Transverse colon (tissue), 4 donors: ENCODE measurements at regions not wholly inside any gene's neighbourhood (a gene's known extent, or its start where the extent isn't known, plus 50 kb on each side); places are given as distances from the start of the nearest gene placed in this dataset.

ENCODE experiments used
- DNase-seq: peaks from one replicate; pipeline ENCODE4 v3.0.0-alpha.2; 2019
- H3K27ac ChIP-seq, 4 donors: fragments of 200-600 bp; sonication (generic); 2 replicates each; pipeline ENCODE4 v1.5.1; 2016 to 2018; ENCODE audit warnings: inconsistent platforms in 4 of 4
- H3K27me3 ChIP-seq: fragments of 200-600 bp; sonication (generic); 2 replicates; pipeline ENCODE4 v1.5.1; 2017; ENCODE audit warnings: inconsistent platforms
- H3K36me3 ChIP-seq, 4 donors: fragments of 200-600 bp; sonication (generic); 2 replicates each; pipeline ENCODE4 v1.5.1; 2017 to 2019; ENCODE audit warnings: inconsistent platforms in 4 of 4
- H3K4me1 ChIP-seq, 4 donors: fragments of 200-600 bp; sonication (generic); 2 replicates each; pipeline ENCODE4 v1.5.1; 2017 to 2020; ENCODE audit warnings: inconsistent platforms in 4 of 4
- H3K4me3 ChIP-seq, 4 donors: fragments of 200-600 bp; sonication (generic); 1 replicate in 1 of 4; 2 replicates in 3 of 4; pipeline versions ENCODE4 v1.5.1 to v1.6.1; 2017 to 2019; ENCODE audit warnings: inconsistent platforms in 4 of 4
- H3K9me3 ChIP-seq, 2 donors: fragments of 200-600 bp; sonication (generic); 2 replicates each; pipeline ENCODE4 v1.5.1; 2017 to 2019; ENCODE audit warnings: inconsistent platforms in 2 of 2
- EP300 ChIP-seq: sonication (generic); formaldehyde crosslinking; IDR thresholded peaks from one replicate; pipeline ENCODE4 v1.6.1; 2017; ENCODE audit warnings: antibody characterized with exemption, low read depth
- POLR2A ChIP-seq: fragments of 450-650 bp; IDR thresholded peaks from one replicate; pipeline ENCODE4 v1.6.1; 2016; ENCODE audit warnings: antibody characterized with exemption, mild to moderate bottlenecking, moderate library complexity
- POLR2AphosphoS5 ChIP-seq, 3 donors: sonication (generic); formaldehyde crosslinking; IDR thresholded peaks; one replicate each; pipeline ENCODE4 v1.6.1; 2016; ENCODE audit warnings: antibody characterized with exemption in 3 of 3
- WGBS, 2 donors: methylation state at CpG; one replicate each; pipeline ENCODE4 v1.1.5; 2018; ENCODE audit warnings: low coverage in 1 of 2; 5-methylcytosine and 5-hydroxymethylcytosine counted together
- in situ Hi-C, 4 donors: fragments of 200-750 bp; cut with MboI; loops; one replicate each; pipeline versions ENCODE4 v1.15.0 to v1.15.1; 2017; ENCODE audit warnings: low sequenced_read_pairs in 3 of 4, low pct_ligation_motif_present in 1 of 4, low pct_unique_long_range_greater_than_20kb in 1 of 4
- intact Hi-C: fragments of 100-400 bp; cut with DNase I; formaldehyde crosslinking; loops from one replicate; pipeline ENCODE4 v1.15.1; 2023; ENCODE audit warnings: low total_unique reads
- TF ChIP-seq, protein P1 (sequence below), 5 experiments: fragments of 200-600 bp in 3 of 5; fragments of 450-650 bp in 2 of 5; sonication (generic) in 3 of 5; IDR thresholded peaks; 1 replicate in 2 of 5; 2 replicates in 3 of 5; pipeline ENCODE4 v1.5.1; 2016 to 2017; ENCODE audit warnings: antibody characterized with exemption in 5 of 5, inconsistent platforms in 3 of 5, mild to moderate bottlenecking in 2 of 5, moderate library complexity in 1 of 5

DNA sequence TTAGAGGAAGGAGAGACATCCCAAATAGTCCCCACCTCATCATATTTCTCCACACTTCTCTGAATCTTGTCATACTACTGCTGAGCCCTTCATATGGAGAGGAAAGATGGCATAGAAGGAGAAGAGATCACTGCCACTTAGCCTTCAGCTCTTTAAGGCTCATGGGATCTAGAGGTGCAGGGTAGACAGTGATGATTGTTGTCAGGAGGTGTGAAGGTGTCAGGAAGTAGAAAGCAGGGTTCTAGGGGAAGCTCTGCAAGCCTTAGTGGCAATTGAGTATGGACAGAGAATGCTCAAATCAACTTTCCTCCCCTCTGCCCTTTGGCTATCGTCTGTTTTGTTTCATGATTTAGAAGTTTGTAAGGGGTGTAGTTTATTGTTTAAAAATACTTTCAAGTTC, 505.7 kb downstream of the ZNF608 start:
- Histone ChIP-seq H3K9me3 (peaks cover 8 to 9% of the 10 kb centered on the region in 2 donors), H3K4me3 (no peak overlapping the region), H3K27ac (no peak overlapping the region), H3K36me3 (no peaks in the 10 kb centered on the region), H3K4me1 (no peaks in the 10 kb centered on the region), H3K27me3 (no peaks in the 10 kb centered on the region)
- TF ChIP-seq EP300 (no peak), POLR2A (no peak), POLR2AphosphoS5 (IDR thresholded peaks at IDR 0.05) (no peak)
- TF ChIP-seq, protein P1, sequence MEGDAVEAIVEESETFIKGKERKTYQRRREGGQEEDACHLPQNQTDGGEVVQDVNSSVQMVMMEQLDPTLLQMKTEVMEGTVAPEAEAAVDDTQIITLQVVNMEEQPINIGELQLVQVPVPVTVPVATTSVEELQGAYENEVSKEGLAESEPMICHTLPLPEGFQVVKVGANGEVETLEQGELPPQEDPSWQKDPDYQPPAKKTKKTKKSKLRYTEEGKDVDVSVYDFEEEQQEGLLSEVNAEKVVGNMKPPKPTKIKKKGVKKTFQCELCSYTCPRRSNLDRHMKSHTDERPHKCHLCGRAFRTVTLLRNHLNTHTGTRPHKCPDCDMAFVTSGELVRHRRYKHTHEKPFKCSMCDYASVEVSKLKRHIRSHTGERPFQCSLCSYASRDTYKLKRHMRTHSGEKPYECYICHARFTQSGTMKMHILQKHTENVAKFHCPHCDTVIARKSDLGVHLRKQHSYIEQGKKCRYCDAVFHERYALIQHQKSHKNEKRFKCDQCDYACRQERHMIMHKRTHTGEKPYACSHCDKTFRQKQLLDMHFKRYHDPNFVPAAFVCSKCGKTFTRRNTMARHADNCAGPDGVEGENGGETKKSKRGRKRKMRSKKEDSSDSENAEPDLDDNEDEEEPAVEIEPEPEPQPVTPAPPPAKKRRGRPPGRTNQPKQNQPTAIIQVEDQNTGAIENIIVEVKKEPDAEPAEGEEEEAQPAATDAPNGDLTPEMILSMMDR (IDR thresholded peaks at IDR 0.05): no peak
- intact Hi-C loops: no loop called here
- in situ Hi-C loops: no loop called here
- no peak for DNase-seq
- 80 to 93% methylated on average over 1 of the region's 1 CpG for WGBS, 2 donors

DNA sequence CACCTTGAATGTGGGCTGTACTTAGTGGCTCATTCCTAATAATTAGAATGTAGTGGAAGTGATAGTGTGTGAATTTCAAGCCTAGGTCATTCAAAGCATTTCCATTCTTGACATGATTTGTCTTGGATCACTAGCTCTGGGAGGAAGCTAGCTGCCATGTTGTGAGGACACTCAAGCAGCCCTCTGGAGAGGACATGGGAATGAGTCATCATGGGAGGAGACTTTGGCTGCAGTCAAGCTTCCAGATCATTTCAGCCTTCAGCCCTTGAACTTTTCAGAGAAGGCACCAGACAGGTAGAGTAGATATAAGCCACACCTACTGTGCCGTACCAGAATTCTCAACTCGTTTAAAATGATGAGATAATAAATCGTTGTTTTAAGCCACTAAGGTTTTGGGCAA, 506.9 kb downstream of the ZNF608 start:
- no peak overlapping the region for H3K4me3 ChIP-seq
- H3K9me3 ChIP-seq: peaks cover 0 to under 1% of the 10 kb centered on the region in 2 donors
- intact Hi-C loops: no loop called here
- no peak overlapping the region for H3K27ac ChIP-seq
- no peaks in the 10 kb centered on the region for H3K36me3 ChIP-seq
- no peak for DNase-seq
- no peaks in the 10 kb centered on the region for H3K27me3 ChIP-seq
- WGBS, 2 donors: 98 to 100% methylated on average over 3 of the region's 3 CpGs
- TF ChIP-seq POLR2A: no peak
- no peak for TF ChIP-seq EP300
- TF ChIP-seq, protein P1 (IDR thresholded peaks at IDR 0.05): no peak
- TF ChIP-seq POLR2AphosphoS5 (IDR thresholded peaks at IDR 0.05): no peak
- H3K4me1 ChIP-seq: no peaks in the 10 kb centered on the region
- in situ Hi-C loops: no loop called here

DNA sequence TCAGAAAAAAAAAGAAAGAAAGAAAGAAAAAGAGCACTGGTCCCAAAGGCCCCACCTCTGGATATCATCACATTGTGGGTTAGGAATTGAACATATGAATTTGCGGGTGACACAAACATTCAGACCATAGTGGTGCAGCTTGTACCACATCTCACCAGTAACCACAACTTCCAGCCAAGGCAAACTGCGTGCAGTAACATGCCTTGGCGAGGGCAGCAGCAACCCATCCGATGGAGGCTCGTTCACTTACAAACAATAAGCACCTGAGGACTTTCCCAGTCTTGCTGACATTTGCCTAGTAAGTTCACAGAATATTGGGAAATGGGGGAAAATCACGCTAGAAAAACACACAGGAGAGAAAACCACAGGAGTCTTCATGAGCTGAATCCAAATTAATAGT, 508.1 kb downstream of the ZNF608 start:
- TF ChIP-seq POLR2AphosphoS5 (IDR thresholded peaks at IDR 0.05) (no peak), POLR2A (no peak), EP300 (no peak)
- TF ChIP-seq, protein P1 (IDR thresholded peaks at IDR 0.05): no peak
- H3K9me3 ChIP-seq: no peaks in the 10 kb centered on the region
- H3K36me3 ChIP-seq: no peaks in the 10 kb centered on the region
- H3K27ac ChIP-seq: no peak overlapping the region
- H3K27me3 ChIP-seq: no peaks in the 10 kb centered on the region
- DNase-seq: no peak
- WGBS, 2 donors: 87 to 88% methylated on average over 5 to 6 of the region's 6 CpGs
- in situ Hi-C loops: no loop called here
- H3K4me1 ChIP-seq: no peaks in the 10 kb centered on the region
- no peak overlapping the region for H3K4me3 ChIP-seq
- intact Hi-C loops: no loop called here

DNA sequence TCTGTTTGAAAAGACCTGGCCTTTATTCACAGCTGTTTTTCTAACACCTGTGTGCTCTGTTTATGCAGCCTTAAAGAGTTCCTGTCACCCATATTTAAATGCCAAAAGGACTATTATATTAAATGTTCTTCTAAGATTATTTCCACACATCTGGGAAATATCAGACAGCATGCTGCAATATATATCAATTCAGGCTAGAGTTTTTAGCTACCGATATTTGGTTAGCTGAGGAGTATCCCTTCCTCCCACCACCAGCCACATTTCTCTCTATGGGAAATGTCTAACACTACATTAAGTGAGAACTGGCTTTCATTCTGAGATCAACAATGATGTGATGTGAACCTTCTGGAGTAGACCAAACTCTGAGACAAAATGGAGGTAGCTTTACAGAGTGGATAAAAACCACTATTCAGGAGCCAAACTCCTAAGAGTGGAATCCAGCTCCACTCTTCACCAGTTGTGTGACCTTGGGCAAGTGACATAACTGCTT, 509.2 kb downstream of the ZNF608 start:
- TF ChIP-seq POLR2AphosphoS5 (IDR thresholded peaks at IDR 0.05) (no peak), POLR2A (no peak), EP300 (no peak)
- TF ChIP-seq, protein P1 (IDR thresholded peaks at IDR 0.05): no peak
- in situ Hi-C loops: no loop called here
- DNase-seq: no peak
- Histone ChIP-seq H3K27me3 (no peaks in the 10 kb centered on the region), H3K27ac (no peak overlapping the region), H3K4me1 (peaks cover 0 to 7% (median 2%) of the 10 kb centered on the region in 4 donors), H3K9me3 (no peaks in the 10 kb centered on the region), H3K36me3 (no peaks in the 10 kb centered on the region), H3K4me3 (no peak overlapping the region)
- 71 to 100% methylated on average over 1 of the region's 1 CpG for WGBS, 2 donors
- intact Hi-C loops: no loop called here
